HEK293 (cell line): ENCODE measurements at regions not wholly inside any gene's neighbourhood (a gene's known extent, or its start where the extent isn't known, plus 50 kb on each side); places are given as distances from the start of the nearest gene placed in this dataset.

Experiments used
- CTCF ChIA-PET: fragments of 350-600 bp; formaldehyde crosslinking; extraction: SDS; loops from one replicate; lab custom pipeline; 2021; ENCODE audit warnings: antibody characterized with exemption; lab: Yijun Ruan, JAX
- POLR2A ChIA-PET: fragments of 300-600 bp; formaldehyde crosslinking; extraction: SDS; loops from one replicate; lab custom pipeline; 2020; ENCODE audit warnings: antibody characterized with exemption, inconsistent platforms; lab: Yijun Ruan, JAX
- H3K27ac ChIP-seq: fragments of 200-500 bp; sonication (Bioruptor generic); 2 replicates; pipeline ENCODE4 v1.5.1; 2014; ENCODE audit warnings: low read depth, low read length, control low read depth, inconsistent platforms; ENCODE audit errors: extremely low read depth
- H3K36me3 ChIP-seq, 2 experiments: fragments of 200-500 bp in 1 of 2; sonication (Bioruptor generic) in 1 of 2; 1 replicate in 1 of 2; 2 replicates in 1 of 2; pipeline ENCODE4 v1.5.1; 2014 to 2017; ENCODE audit warnings: inconsistent platforms in 2 of 2, low read length in 2 of 2; ENCODE audit not compliant: control insufficient read depth in 2 of 2, insufficient read depth in 1 of 2
- H3K4me1 ChIP-seq: fragments of 200-500 bp; sonication (Bioruptor generic); 2 replicates; pipeline ENCODE4 v1.5.1; 2014; ENCODE audit warnings: mild to moderate bottlenecking, low read length, inconsistent platforms; ENCODE audit not compliant: control insufficient read depth, insufficient read depth
- H3K4me3 ChIP-seq: 2 replicates; pipeline ENCODE4 v1.5.1; 2011; ENCODE audit warnings: low read depth, mild to moderate bottlenecking, control low read depth, low read length, moderate library complexity
- H3K9me3 ChIP-seq: fragments of 200-500 bp; sonication (Bioruptor generic); 2 replicates; pipeline ENCODE4 v1.5.1; 2014; ENCODE audit warnings: low read depth, low read length, inconsistent platforms; ENCODE audit not compliant: control insufficient read depth, insufficient read depth
- AEBP2 ChIP-seq: fragments of 450-650 bp; formaldehyde crosslinking; IDR thresholded peaks from 2 replicates; pipeline ENCODE4 v1.5.1; 2016; ENCODE audit warnings: missing biosample characterization, missing genetic modification characterization, borderline replicate concordance
- GLI2 ChIP-seq: fragments of 450-650 bp; formaldehyde crosslinking; IDR thresholded peaks from 2 replicates; pipeline ENCODE4; 2017; ENCODE audit warnings: missing biosample characterization, missing genetic modification characterization, low read depth, borderline replicate concordance
- INSM2 ChIP-seq: fragments of 450-650 bp; formaldehyde crosslinking; IDR thresholded peaks from 2 replicates; pipeline ENCODE4 v1.5.1; 2016; ENCODE audit warnings: missing biosample characterization, missing genetic modification characterization
- KLF16 ChIP-seq: fragments of 450-650 bp; formaldehyde crosslinking; IDR thresholded peaks from 2 replicates; pipeline ENCODE4 v1.5.1; 2017; ENCODE audit warnings: missing biosample characterization, missing genetic modification characterization
- OVOL3 ChIP-seq: fragments of 450-650 bp; formaldehyde crosslinking; IDR thresholded peaks from 2 replicates; pipeline ENCODE4 v1.5.1; 2016; ENCODE audit warnings: missing biosample characterization, missing genetic modification characterization
- PRDM1 ChIP-seq: fragments of 450-650 bp; formaldehyde crosslinking; IDR thresholded peaks from 2 replicates; pipeline ENCODE4; 2016; ENCODE audit warnings: missing biosample characterization, missing genetic modification characterization
- SALL2 ChIP-seq: fragments of 450-650 bp; formaldehyde crosslinking; IDR thresholded peaks from 2 replicates; pipeline ENCODE4 v1.5.0; 2017; ENCODE audit warnings: missing biosample characterization, mild to moderate bottlenecking, missing genetic modification characterization, borderline replicate concordance
- TRIM28 ChIP-seq: IDR thresholded peaks from 2 replicates; pipeline ENCODE4 v1.6.1; 2011; ENCODE audit warnings: low read length, control low read depth, borderline replicate concordance
- ZFHX2 ChIP-seq: fragments of 450-650 bp; formaldehyde crosslinking; conservative IDR thresholded peaks from 2 replicates; pipeline ENCODE4 v1.5.1; 2016; ENCODE audit warnings: missing biosample characterization, missing genetic modification characterization
- ZNF138 ChIP-seq: fragments of 450-650 bp; formaldehyde crosslinking; IDR thresholded peaks from 2 replicates; pipeline ENCODE4 v1.5.1; 2016; ENCODE audit warnings: missing biosample characterization, missing genetic modification characterization, borderline replicate concordance
- ZNF140 ChIP-seq: fragments of 450-650 bp; formaldehyde crosslinking; IDR thresholded peaks from 2 replicates; pipeline ENCODE4 v1.5.1; 2016; ENCODE audit warnings: missing biosample characterization, missing genetic modification characterization
- ZNF26 ChIP-seq: fragments of 450-650 bp; formaldehyde crosslinking; IDR thresholded peaks from 2 replicates; pipeline ENCODE4 v1.5.1; 2016; ENCODE audit warnings: missing biosample characterization, missing genetic modification characterization
- ZNF37A ChIP-seq: fragments of 450-650 bp; IDR thresholded peaks from 2 replicates; pipeline ENCODE4 v1.5.1; 2018; ENCODE audit warnings: missing biosample characterization, missing genetic modification characterization
- ZNF394 ChIP-seq: fragments of 450-650 bp; formaldehyde crosslinking; IDR thresholded peaks from 2 replicates; pipeline ENCODE4 v1.5.1; 2016; ENCODE audit warnings: missing biosample characterization, missing genetic modification characterization, mild to moderate bottlenecking, moderate library complexity, borderline replicate concordance
- ZNF518A ChIP-seq: fragments of 450-650 bp; formaldehyde crosslinking; conservative IDR thresholded peaks from 2 replicates; pipeline ENCODE4 v1.5.1; 2016; ENCODE audit warnings: low read depth, missing biosample characterization, missing genetic modification characterization
- ZNF580 ChIP-seq: fragments of 450-650 bp; formaldehyde crosslinking; IDR thresholded peaks from 2 replicates; pipeline ENCODE4 v1.5.1; 2016; ENCODE audit warnings: missing biosample characterization, missing genetic modification characterization
- ZNF585B ChIP-seq: fragments of 450-650 bp; formaldehyde crosslinking; IDR thresholded peaks from 2 replicates; pipeline ENCODE4 v1.5.1; 2016; ENCODE audit warnings: missing biosample characterization, missing genetic modification characterization
- ZNF623 ChIP-seq: fragments of 450-650 bp; formaldehyde crosslinking; IDR thresholded peaks from 2 replicates; pipeline ENCODE4 v1.5.1; 2016; ENCODE audit warnings: missing biosample characterization, missing genetic modification characterization
- ZNF843 ChIP-seq: fragments of 450-650 bp; formaldehyde crosslinking; IDR thresholded peaks from 2 replicates; pipeline ENCODE4 v1.5.1; 2016; ENCODE audit warnings: missing biosample characterization, missing genetic modification characterization

- no peak for TF ChIP-seq INSM2 (tag by site-specific recombination)
- TF ChIP-seq ZNF26 (tag by site-specific recombination), result no peak
Observed at GRCh38 chr5:28208356-28208755, 1170.0 kb upstream of the CDH9 start (continued).

GRCh38 chr5:28190011-28190410 is 1151.6 kb upstream of the CDH9 start:
- H3K36me3 ChIP-seq, result no peaks in the 10 kb centered on the region
- H3K9me3 ChIP-seq, result no peaks in the 10 kb centered on the region
- TF ChIP-seq ZNF140 (tag by site-specific recombination) (no peak), KLF16 (tag by site-specific recombination) (no peak), ZNF518A (no peak), ZNF585B (tag by site-specific recombination) (no peak), ZNF580 (tag by site-specific recombination) (no peak), ZNF37A (no peak), ZFHX2 (no peak), GLI2 (tag by site-specific recombination) (no peak), PRDM1 (no peak), OVOL3 (no peak), ZNF394 (tag by site-specific recombination) (no peak), ZNF623 (tag by site-specific recombination) (no peak), ZNF843 (tag by site-specific recombination) (no peak), TRIM28 (no peak), SALL2 (tag by site-specific recombination) (no peak), AEBP2 (no peak), ZNF138 (tag by site-specific recombination) (no peak)
- H3K27ac ChIP-seq, result no peak overlapping the region
- POLR2A ChIA-PET, result no interaction called here
- H3K4me3 ChIP-seq, result no peak overlapping the region
- CTCF ChIA-PET, result interaction anchor here (0.6 kb wide), 1 partner anchor 13 kb away, joined by 4 read pairs; no protein-coding TSS in a partner anchor
- no peaks in the 10 kb centered on the region for H3K4me1 ChIP-seq
